HFF-Myc (cell line): ENCODE measurements at regions not wholly inside any gene's neighbourhood (a gene's known extent, or its start where the extent isn't known, plus 50 kb on each side); places are given as distances from the start of the nearest gene placed in this dataset.

ENCODE experiments used
- DNase-seq: peaks from one replicate; pipeline ENCODE4 v3.0.0-alpha.2; 2011; ENCODE audit warnings: low read depth; ENCODE audit errors: extremely low read depth
- H3K4me3 ChIP-seq: replicated peaks from 2 replicates; pipeline ENCODE4 v1.5.1; 2011; ENCODE audit warnings: low read depth, mild to moderate bottlenecking, control low read depth, low read length
- CTCF ChIP-seq: IDR thresholded peaks from 2 replicates; pipeline ENCODE4 v1.5.1; 2012; ENCODE audit warnings: mild to moderate bottlenecking, low read depth, low read length, control low read depth; ENCODE audit errors: missing control alignments

DNA sequence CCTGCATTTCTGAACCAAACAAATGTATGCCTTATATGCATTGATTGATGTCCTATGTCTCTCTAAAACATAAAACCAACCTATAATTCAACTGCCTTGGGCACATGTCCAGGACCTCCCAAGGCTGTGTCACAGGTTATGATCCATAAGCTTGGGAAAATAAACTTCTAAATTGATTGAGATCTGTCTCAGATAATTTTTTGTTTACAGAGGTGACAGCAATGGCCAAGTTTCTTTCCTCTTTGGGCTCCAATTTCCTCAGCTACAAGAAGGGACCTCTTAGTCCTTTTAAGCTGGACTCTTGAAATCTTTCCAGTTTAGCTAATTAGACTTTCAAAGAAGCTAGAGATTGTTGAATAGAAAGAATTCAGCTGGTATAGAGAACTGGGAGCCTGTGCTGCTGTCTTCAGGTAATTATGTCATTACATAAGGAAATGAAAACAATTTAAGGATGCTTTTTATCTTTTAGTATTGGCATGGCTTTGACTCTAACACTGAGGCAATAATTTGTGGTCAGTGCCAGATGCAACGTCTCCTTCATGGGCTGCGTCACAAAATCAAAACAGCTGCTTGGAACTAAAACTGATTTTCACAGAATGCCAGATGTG, 412.1 kb upstream of the TRIB2 start:
- no peak for TF ChIP-seq CTCF
- no peak overlapping the region for H3K4me3 ChIP-seq
- DNase-seq, result peak; percentile 80

DNA sequence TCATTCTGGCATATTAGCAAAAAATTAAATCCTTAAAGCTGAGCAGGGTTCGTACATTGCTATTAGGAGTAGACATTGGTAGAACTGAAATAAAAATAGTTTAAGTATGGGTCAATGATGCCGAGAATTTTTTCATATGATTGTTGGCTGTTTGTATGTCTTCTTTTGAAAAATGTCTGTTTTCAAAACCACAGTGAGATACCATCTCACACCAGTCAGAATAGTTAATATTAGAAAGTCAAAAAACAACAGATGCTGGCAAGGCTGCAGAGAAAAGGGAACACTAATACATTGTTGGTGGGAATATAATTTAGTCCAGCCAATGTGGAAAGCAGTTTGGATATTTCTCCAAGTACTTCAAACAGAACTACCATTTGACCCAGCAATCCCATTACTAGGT, 410.8 kb upstream of the TRIB2 start:
- no peak for TF ChIP-seq CTCF
- DNase-seq, result no peak
- H3K4me3 ChIP-seq, result no peak overlapping the region

GRCh38 chr2:12310399-12310798, 406.3 kb upstream of the TRIB2 start:
- no peak for DNase-seq
- H3K4me3 ChIP-seq, result no peak overlapping the region
- TF ChIP-seq CTCF, result no peak

GRCh38 chr2:12313445-12314126, 403.1 kb upstream of the TRIB2 start:
- H3K4me3 ChIP-seq, result no peak overlapping the region
- DNase-seq, result no peak
- no peak for TF ChIP-seq CTCF

DNA sequence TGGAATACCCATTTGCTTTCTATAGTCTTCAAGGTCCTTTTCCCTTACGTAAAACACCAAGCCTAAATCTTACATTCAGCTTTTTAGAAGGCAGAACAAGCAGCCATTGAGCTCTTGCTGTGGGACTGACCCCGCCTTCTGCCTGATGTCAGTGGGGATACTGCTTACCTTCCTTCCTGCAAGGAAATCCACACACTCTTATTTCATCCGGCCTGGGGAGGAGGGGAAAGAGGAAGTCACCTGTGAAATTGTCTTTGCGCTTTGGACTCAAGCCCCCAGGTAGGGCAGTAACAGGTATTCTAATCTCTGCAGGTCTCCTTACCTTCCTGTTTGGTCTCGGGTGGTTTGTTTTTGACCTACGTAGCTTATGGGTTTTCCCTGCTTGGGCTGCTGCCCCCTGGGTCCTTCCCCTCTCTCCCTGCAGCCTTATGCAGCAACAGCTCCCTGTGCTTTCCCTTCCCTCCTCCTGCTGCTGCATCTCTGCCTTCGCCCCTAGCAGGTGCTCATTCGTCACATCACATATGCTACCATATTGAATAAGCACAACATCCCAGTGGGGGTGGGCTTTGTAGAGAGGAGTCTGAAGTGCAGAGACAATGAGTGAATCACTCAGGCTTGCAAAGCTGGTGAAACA, 402.5 kb upstream of the TRIB2 start:
- no peak overlapping the region for H3K4me3 ChIP-seq
- DNase-seq, result no peak
- TF ChIP-seq CTCF, result no peak

GRCh38 chr2:12315224-12315623, 401.5 kb upstream of the TRIB2 start:
- TF ChIP-seq CTCF, result no peak
- DNase-seq, result no peak
- H3K4me3 ChIP-seq, result no peak overlapping the region
